Neural progenitor cell (in vitro differentiated cells): ENCODE measurements at regions not wholly inside any gene's neighbourhood (a gene's known extent, or its start where the extent isn't known, plus 50 kb on each side); places are given as distances from the start of the nearest gene placed in this dataset.

Source experiments
- DNase-seq: peaks from one replicate; pipeline ENCODE4 v3.0.0-alpha.2; 2016; ENCODE audit warnings: low spot score
- H2AFZ ChIP-seq: fragments of 200-600 bp; sonication (generic); replicated peaks from 2 replicates; pipeline ENCODE4 v1.6.1; 2016; ENCODE audit warnings: antibody characterized with exemption
- H3F3A ChIP-seq: fragments of 200-600 bp; sonication (generic); 2 replicates; pipeline ENCODE4 v1.6.1; 2016; ENCODE audit warnings: antibody characterized with exemption, low read depth
- H3K27ac ChIP-seq: fragments of 200-600 bp; sonication (generic); 2 replicates; pipeline ENCODE4 v1.5.1; 2016; ENCODE audit warnings: mild to moderate bottlenecking
- H3K27me3 ChIP-seq: fragments of 200-600 bp; sonication (generic); 2 replicates; pipeline ENCODE4 v1.6.1; 2016; ENCODE audit warnings: mild to moderate bottlenecking, moderate library complexity
- H3K36me3 ChIP-seq: fragments of 200-600 bp; sonication (generic); 2 replicates; pipeline ENCODE4 v1.5.1; 2016
- H3K4me1 ChIP-seq: fragments of 200-600 bp; sonication (generic); 2 replicates; pipeline ENCODE4 v1.6.1; 2016; ENCODE audit warnings: mixed run types
- H3K4me2 ChIP-seq: fragments of 200-600 bp; sonication (generic); 2 replicates; pipeline ENCODE4 v1.6.1; 2016
- H3K4me3 ChIP-seq: fragments of 200-600 bp; sonication (generic); 2 replicates; pipeline ENCODE4 v1.5.1; 2016
- H3K79me2 ChIP-seq: fragments of 200-600 bp; sonication (generic); 2 replicates; pipeline ENCODE4 v1.6.1; 2016; ENCODE audit warnings: low read depth
- H3K9ac ChIP-seq: fragments of 200-600 bp; sonication (generic); 2 replicates; pipeline ENCODE4 v1.6.1; 2016
- H3K9me3 ChIP-seq: fragments of 200-600 bp; sonication (generic); 2 replicates; pipeline ENCODE4 v1.5.1; 2016; ENCODE audit warnings: low read depth
- H4K20me1 ChIP-seq: fragments of 200-600 bp; sonication (generic); 2 replicates; pipeline ENCODE4 v1.6.1; 2016; ENCODE audit warnings: low read depth
- H3K27ac Mint-ChIP-seq: 3 replicates; pipeline ENCODE4 v1.8.0; 2021; ENCODE audit warnings: mixed read lengths
- H3K27me3 Mint-ChIP-seq: 2 replicates; pipeline ENCODE4 v1.8.0; 2022; ENCODE audit warnings: low read depth, mild to moderate bottlenecking, inconsistent platforms, moderate library complexity, mixed read lengths; ENCODE audit not compliant: insufficient read depth
- H3K36me3 Mint-ChIP-seq: 3 replicates; pipeline ENCODE4 v1.8.0; 2021; ENCODE audit warnings: mixed read lengths
- H3K4me1 Mint-ChIP-seq: 3 replicates; pipeline ENCODE4 v1.8.0; 2021; ENCODE audit warnings: mixed read lengths
- H3K4me3 Mint-ChIP-seq: 3 replicates; pipeline ENCODE4 v1.8.0; 2021; ENCODE audit warnings: mild to moderate bottlenecking, moderate library complexity, mixed read lengths
- H3K9me3 Mint-ChIP-seq: 3 replicates; pipeline ENCODE4 v1.8.0; 2020; ENCODE audit warnings: mixed read lengths
- EZH2 ChIP-seq: fragments of 200-600 bp; sonication (generic); IDR thresholded peaks from 2 replicates; pipeline ENCODE4 v1.6.1; 2017; ENCODE audit warnings: antibody characterized with exemption, mild to moderate bottlenecking, moderate library complexity
- EZH2phosphoT487 ChIP-seq: fragments of 200-600 bp; sonication (generic); IDR thresholded peaks from 2 replicates; pipeline ENCODE4 v1.6.1; 2017; ENCODE audit warnings: antibody characterized with exemption
- TF ChIP-seq, protein P1 (sequence below): fragments of 200-600 bp; sonication (generic); IDR thresholded peaks from 2 replicates; pipeline ENCODE4 v1.5.1; 2017; ENCODE audit warnings: antibody characterized with exemption, mild to moderate bottlenecking

DNA sequence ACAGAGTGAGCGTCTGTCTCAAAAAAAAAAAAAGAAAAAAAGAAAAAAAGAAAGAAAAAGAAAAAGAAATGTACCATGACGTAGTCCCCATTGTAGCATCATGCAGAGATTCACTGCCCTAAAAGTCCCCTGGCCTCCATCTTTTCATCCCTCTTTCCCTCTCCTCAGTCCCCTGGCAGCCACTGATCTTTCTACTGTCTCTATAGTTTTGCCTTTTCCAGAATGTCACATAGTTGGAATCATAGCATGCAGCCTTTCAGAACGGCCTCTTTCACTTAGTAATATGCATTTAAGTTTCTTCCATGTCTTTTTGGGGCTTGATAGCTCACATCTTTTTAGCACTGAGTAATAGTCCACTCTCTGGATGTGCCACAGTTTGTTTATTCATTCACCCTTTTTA is 60.5 kb upstream of the NCOR2 start:
- no peaks in the 10 kb centered on the region for H4K20me1 ChIP-seq
- TF ChIP-seq, protein P1, sequence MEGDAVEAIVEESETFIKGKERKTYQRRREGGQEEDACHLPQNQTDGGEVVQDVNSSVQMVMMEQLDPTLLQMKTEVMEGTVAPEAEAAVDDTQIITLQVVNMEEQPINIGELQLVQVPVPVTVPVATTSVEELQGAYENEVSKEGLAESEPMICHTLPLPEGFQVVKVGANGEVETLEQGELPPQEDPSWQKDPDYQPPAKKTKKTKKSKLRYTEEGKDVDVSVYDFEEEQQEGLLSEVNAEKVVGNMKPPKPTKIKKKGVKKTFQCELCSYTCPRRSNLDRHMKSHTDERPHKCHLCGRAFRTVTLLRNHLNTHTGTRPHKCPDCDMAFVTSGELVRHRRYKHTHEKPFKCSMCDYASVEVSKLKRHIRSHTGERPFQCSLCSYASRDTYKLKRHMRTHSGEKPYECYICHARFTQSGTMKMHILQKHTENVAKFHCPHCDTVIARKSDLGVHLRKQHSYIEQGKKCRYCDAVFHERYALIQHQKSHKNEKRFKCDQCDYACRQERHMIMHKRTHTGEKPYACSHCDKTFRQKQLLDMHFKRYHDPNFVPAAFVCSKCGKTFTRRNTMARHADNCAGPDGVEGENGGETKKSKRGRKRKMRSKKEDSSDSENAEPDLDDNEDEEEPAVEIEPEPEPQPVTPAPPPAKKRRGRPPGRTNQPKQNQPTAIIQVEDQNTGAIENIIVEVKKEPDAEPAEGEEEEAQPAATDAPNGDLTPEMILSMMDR, result no peak
- TF ChIP-seq EZH2phosphoT487, result no peak
- no peak for TF ChIP-seq EZH2

DNA sequence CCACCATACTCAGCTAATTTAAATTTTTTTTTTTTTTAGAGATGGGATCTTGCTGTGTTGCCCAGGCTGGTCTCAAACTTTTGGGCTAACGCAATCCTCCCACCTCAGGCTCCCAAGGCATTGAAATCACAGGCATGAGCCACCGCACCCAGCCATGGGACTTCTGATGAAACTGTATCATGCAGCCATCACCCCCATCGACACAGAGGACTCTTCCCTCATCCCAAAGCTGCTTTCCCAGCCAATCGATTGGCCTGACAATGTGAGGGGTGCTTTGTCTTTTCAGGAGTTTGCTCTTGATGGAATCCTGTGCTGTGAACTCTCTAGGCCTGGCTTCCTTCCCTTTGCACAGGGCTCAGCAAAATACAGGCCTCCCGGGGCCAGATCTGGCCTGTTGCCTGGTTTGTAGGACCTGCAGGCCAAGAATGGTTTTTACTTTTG is 59.6 kb upstream of the NCOR2 start:
- Mint-ChIP-seq H3K27me3 (peaks cover 13% of the 10 kb centered on the region), H3K9me3 (no peaks in the 10 kb centered on the region), H3K4me3 (no peak overlapping the region), H3K36me3 (no peaks in the 10 kb centered on the region), H3K4me1 (peaks cover 17% of the 10 kb centered on the region), H3K27ac (no peak overlapping the region)
- no peaks in the 10 kb centered on the region for H3K79me2 ChIP-seq
- peaks cover 10% of the 10 kb centered on the region for H3K4me1 ChIP-seq
- no peaks in the 10 kb centered on the region for H3K27me3 ChIP-seq
- TF ChIP-seq EZH2phosphoT487 (no peak), EZH2 (no peak)
- TF ChIP-seq, protein P1, result no peak
- H2AFZ ChIP-seq, result no peak overlapping the region
- no peak overlapping the region for H3K4me3 ChIP-seq
- no peak for DNase-seq
- H3K4me2 ChIP-seq, result no peak overlapping the region
- H3K27ac ChIP-seq, result no peak overlapping the region
- no peak overlapping the region for H3K9ac ChIP-seq
- H3F3A ChIP-seq, result no peaks in the 10 kb centered on the region
- no peaks in the 10 kb centered on the region for H3K9me3 ChIP-seq
- no peaks in the 10 kb centered on the region for H4K20me1 ChIP-seq
- no peaks in the 10 kb centered on the region for H3K36me3 ChIP-seq

More for the DNA sequence above, 60.5 kb upstream of the NCOR2 start:
- no peaks in the 10 kb centered on the region for H3K36me3 ChIP-seq
- no peaks in the 10 kb centered on the region for H3K79me2 ChIP-seq
- Mint-ChIP-seq H3K36me3 (no peaks in the 10 kb centered on the region), H3K27ac (no peak overlapping the region), H3K4me3 (no peak overlapping the region), H3K4me1 (peaks cover 25% of the 10 kb centered on the region), H3K9me3 (no peaks in the 10 kb centered on the region), H3K27me3 (peaks cover 10% of the 10 kb centered on the region)
- H3K4me3 ChIP-seq, result no peak overlapping the region
- H3K9ac ChIP-seq, result no peak overlapping the region
- no peak overlapping the region for H2AFZ ChIP-seq
- DNase-seq, result no peak
- H3F3A ChIP-seq, result no peaks in the 10 kb centered on the region
- no peaks in the 10 kb centered on the region for H3K27me3 ChIP-seq
- peaks cover 16% of the 10 kb centered on the region for H3K4me1 ChIP-seq
- H3K27ac ChIP-seq, result no peak overlapping the region
- H3K9me3 ChIP-seq, result no peaks in the 10 kb centered on the region
- H3K4me2 ChIP-seq, result no peak overlapping the region

DNA sequence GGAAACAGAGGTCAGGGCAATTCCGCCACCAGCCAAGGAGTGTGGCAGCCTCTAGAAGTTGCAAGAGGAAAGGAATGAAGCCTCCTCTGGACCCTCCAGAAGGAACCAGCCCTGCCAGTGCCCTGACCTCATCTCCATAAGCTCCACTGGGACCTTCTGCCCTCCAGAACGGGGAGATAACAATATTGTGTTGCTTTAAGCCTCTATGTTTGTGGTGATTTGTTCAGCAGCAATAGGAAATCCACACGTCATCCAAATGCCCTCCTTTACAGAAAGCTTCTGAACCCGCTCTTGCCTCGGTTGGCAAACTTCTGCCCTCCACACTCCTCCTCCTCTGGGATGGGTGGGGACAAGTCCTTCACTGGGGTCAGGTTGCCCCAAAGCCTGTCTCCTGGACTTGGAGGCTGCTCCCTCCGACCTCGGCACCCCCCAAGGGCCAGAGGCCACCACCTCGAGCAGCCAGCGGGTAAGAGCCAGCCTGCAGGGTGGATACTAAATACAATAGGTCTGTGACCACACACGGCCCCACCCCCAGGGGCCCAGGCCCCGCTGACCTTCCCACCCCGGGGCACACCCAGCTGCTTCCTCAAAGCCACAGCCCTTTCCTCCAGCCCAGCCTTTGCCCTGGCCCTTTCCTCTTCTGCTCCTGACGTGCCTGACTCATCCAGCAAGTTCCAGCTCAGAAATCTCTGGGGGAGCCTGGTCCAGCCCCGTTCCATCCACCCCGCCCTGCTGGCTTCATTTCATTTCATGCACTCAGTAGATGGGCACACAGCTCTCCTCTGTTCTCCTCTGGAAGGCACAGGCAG is 58.7 kb upstream of the NCOR2 start:
- H3K9ac ChIP-seq, result no peak overlapping the region
- no peak overlapping the region for H2AFZ ChIP-seq
- no peak overlapping the region for H3K27ac Mint-ChIP-seq
- no peaks in the 10 kb centered on the region for H3K36me3 ChIP-seq
- H3K27me3 ChIP-seq, result no peaks in the 10 kb centered on the region
- H3K27ac ChIP-seq, result no peak overlapping the region
- no peaks in the 10 kb centered on the region for H3K79me2 ChIP-seq
- H3K9me3 Mint-ChIP-seq, result no peaks in the 10 kb centered on the region
- no peak overlapping the region for H3K4me2 ChIP-seq
- H3K4me1 ChIP-seq, result peaks cover 7% of the 10 kb centered on the region
- H3K4me1 Mint-ChIP-seq, result peaks cover 17% of the 10 kb centered on the region
- H3K36me3 Mint-ChIP-seq, result no peaks in the 10 kb centered on the region
- H3K4me3 Mint-ChIP-seq, result no peak overlapping the region
- no peak for DNase-seq
- no peaks in the 10 kb centered on the region for H4K20me1 ChIP-seq
- no peak for TF ChIP-seq EZH2phosphoT487
- TF ChIP-seq EZH2, result no peak
- TF ChIP-seq, protein P1, result no peak
- H3F3A ChIP-seq, result no peaks in the 10 kb centered on the region
- no peaks in the 10 kb centered on the region for H3K9me3 ChIP-seq
- peaks cover 13% of the 10 kb centered on the region for H3K27me3 Mint-ChIP-seq
- H3K4me3 ChIP-seq, result no peak overlapping the region
